ENCODE measurements at regions not wholly inside any gene's neighbourhood (a gene's known extent, or its start where the extent isn't known, plus 50 kb on each side); places are given as distances from the start of the nearest gene placed in this dataset.

GRCh38 chr20:24084281-24084680 lies 95.7 kb upstream of the GGTLC1 start:
- Histone ChIP-seq H3K27me3 (ENCODE audit: insufficient read depth, low read length) (no peaks in the 10 kb centered on the region), H3K9me3 (ENCODE audit: insufficient read depth, low read depth, low read length) (no peaks in the 10 kb centered on the region), H3K4me1 (ENCODE audit: insufficient read depth, low read length) (no peaks in the 10 kb centered on the region), H2AFZ (ENCODE audit: low read depth, low read length) (no peak overlapping the region), H3K4me3 (ENCODE audit: insufficient read depth, low read depth, low read length) (no peak overlapping the region), H3K4me2 (ENCODE audit: low read length) (no peak overlapping the region), H3K36me3 (ENCODE audit: insufficient read depth, low read length) (no peaks in the 10 kb centered on the region), H3K9ac (ENCODE audit: low read length) (no peak overlapping the region), H3K27ac (ENCODE audit: low read depth, low read length) (no peak overlapping the region), H4K20me1 (ENCODE audit: insufficient read depth, low read length) (no peaks in the 10 kb centered on the region), H3K79me2 (ENCODE audit: insufficient read depth, low read length) (no peaks in the 10 kb centered on the region)
- FAIRE-seq (no peak), DNase-seq (ENCODE audit: low read depth) (no peak)
- H3K27ac Mint-ChIP-seq (ENCODE audit: unreplicated experiment), result no peak overlapping the region
- TF ChIP-seq CTCF (IDR thresholded peaks at IDR 0.05; ENCODE audit: insufficient read depth, low read depth, low read length) (no peak), EZH2 (IDR thresholded peaks at IDR 0.05; ENCODE audit: insufficient read depth, low read length) (no peak)
- no peaks in the 10 kb centered on the region for H3K9me3 Mint-ChIP-seq (ENCODE audit: unreplicated experiment)
- H3K4me1 Mint-ChIP-seq (ENCODE audit: low read depth, unreplicated experiment), result no peaks in the 10 kb centered on the region
- no peak overlapping the region for H3K4me3 Mint-ChIP-seq (ENCODE audit: unreplicated experiment)
- no peaks in the 10 kb centered on the region for H3K36me3 Mint-ChIP-seq (ENCODE audit: low read depth, unreplicated experiment)
- H3K27me3 Mint-ChIP-seq (ENCODE audit: low read depth, unreplicated experiment), result peaks cover 30% of the 10 kb centered on the region

GRCh38 chr20:24081077-24081476 lies 92.5 kb upstream of the GGTLC1 start:
- H3K27ac ChIP-seq (ENCODE audit: low read depth, low read length), result no peak overlapping the region
- DNase-seq (ENCODE audit: low read depth) (no peak), FAIRE-seq (no peak)

GRCh38 chr20:24079661-24080412 lies 91.3 kb upstream of the GGTLC1 start:
- no peaks in the 10 kb centered on the region for H4K20me1 ChIP-seq (ENCODE audit: insufficient read depth, low read length)
- no peak for TF ChIP-seq CTCF (IDR thresholded peaks at IDR 0.05; ENCODE audit: insufficient read depth, low read depth, low read length)
- H2AFZ ChIP-seq (ENCODE audit: low read depth, low read length), result no peak overlapping the region
- no peak overlapping the region for H3K4me2 ChIP-seq (ENCODE audit: low read length)
- Mint-ChIP-seq H3K9me3 (ENCODE audit: unreplicated experiment) (no peaks in the 10 kb centered on the region), H3K27me3 (ENCODE audit: low read depth, unreplicated experiment) (peaks cover 28% of the 10 kb centered on the region), H3K4me3 (ENCODE audit: unreplicated experiment) (no peak overlapping the region), H3K27ac (ENCODE audit: unreplicated experiment) (no peak overlapping the region), H3K36me3 (ENCODE audit: low read depth, unreplicated experiment) (no peaks in the 10 kb centered on the region), H3K4me1 (ENCODE audit: low read depth, unreplicated experiment) (no peaks in the 10 kb centered on the region)
- H3K4me1 ChIP-seq (ENCODE audit: insufficient read depth, low read length), result no peaks in the 10 kb centered on the region
- no peaks in the 10 kb centered on the region for H3K9me3 ChIP-seq (ENCODE audit: insufficient read depth, low read depth, low read length)
- FAIRE-seq (no peak), DNase-seq (ENCODE audit: low read depth) (no peak)
- no peaks in the 10 kb centered on the region for H3K79me2 ChIP-seq (ENCODE audit: insufficient read depth, low read length)
- no peaks in the 10 kb centered on the region for H3K27me3 ChIP-seq (ENCODE audit: insufficient read depth, low read length)
- H3K9ac ChIP-seq (ENCODE audit: low read length), result no peak overlapping the region
- no peak overlapping the region for H3K27ac ChIP-seq (ENCODE audit: low read depth, low read length)
- no peaks in the 10 kb centered on the region for H3K36me3 ChIP-seq (ENCODE audit: insufficient read depth, low read length)
- H3K4me3 ChIP-seq (ENCODE audit: insufficient read depth, low read depth, low read length), result no peak overlapping the region

More at GRCh38 chr20:24081077-24081476, 92.5 kb upstream of the GGTLC1 start:
- Histone ChIP-seq H3K4me1 (ENCODE audit: insufficient read depth, low read length) (no peaks in the 10 kb centered on the region), H3K27me3 (ENCODE audit: insufficient read depth, low read length) (no peaks in the 10 kb centered on the region), H4K20me1 (ENCODE audit: insufficient read depth, low read length) (no peaks in the 10 kb centered on the region), H3K9ac (ENCODE audit: low read length) (no peak overlapping the region), H3K4me3 (ENCODE audit: insufficient read depth, low read depth, low read length) (no peak overlapping the region), H2AFZ (ENCODE audit: low read depth, low read length) (no peak overlapping the region), H3K4me2 (ENCODE audit: low read length) (no peak overlapping the region), H3K79me2 (ENCODE audit: insufficient read depth, low read length) (no peaks in the 10 kb centered on the region), H3K9me3 (ENCODE audit: insufficient read depth, low read depth, low read length) (no peaks in the 10 kb centered on the region), H3K36me3 (ENCODE audit: insufficient read depth, low read length) (no peaks in the 10 kb centered on the region)
- no peak for TF ChIP-seq EZH2 (IDR thresholded peaks at IDR 0.05; ENCODE audit: insufficient read depth, low read length)
- Mint-ChIP-seq H3K4me3 (ENCODE audit: unreplicated experiment) (no peak overlapping the region), H3K4me1 (ENCODE audit: low read depth, unreplicated experiment) (no peaks in the 10 kb centered on the region), H3K27me3 (ENCODE audit: low read depth, unreplicated experiment) (peaks cover 26% of the 10 kb centered on the region), H3K36me3 (ENCODE audit: low read depth, unreplicated experiment) (no peaks in the 10 kb centered on the region), H3K27ac (ENCODE audit: unreplicated experiment) (no peak overlapping the region), H3K9me3 (ENCODE audit: unreplicated experiment) (no peaks in the 10 kb centered on the region)
